NCI-H345 treated with DMSO at 0.1 percent for 48 hours (cell line): ENCODE measurements at regions not wholly inside any gene's neighbourhood (a gene's known extent, or its start where the extent isn't known, plus 50 kb on each side); places are given as distances from the start of the nearest gene placed in this dataset.

ENCODE experiments used
- DNase-seq: peaks from one replicate; lab custom pipeline; 2025; ENCODE audit not compliant: unreplicated experiment; lab: John Stamatoyannopoulos, UW

- DNase-seq, result no peak
These were observed 888.2 kb downstream of the RAB28 start for GRCh38 chr4:12595986-12596385.

- DNase-seq, result no peak
These were observed 888.7 kb downstream of the RAB28 start for GRCh38 chr4:12595489-12595888.

GRCh38 chr4:12588582-12588981 is 895.6 kb downstream of the RAB28 start:
- DNase-seq, result no peak

GRCh38 chr4:12586242-12587006 is 897.7 kb downstream of the RAB28 start:
- DNase-seq, result no peak

- DNase-seq, result no peak
These were observed 899.8 kb downstream of the RAB28 start for GRCh38 chr4:12584116-12584875.

GRCh38 chr4:12583275-12583674 is 900.9 kb downstream of the RAB28 start:
- no peak for DNase-seq

- DNase-seq, result no peak
These were observed 903.4 kb downstream of the RAB28 start for GRCh38 chr4:12580787-12581186.

GRCh38 chr4:12579172-12579571 is 905.0 kb downstream of the RAB28 start:
- DNase-seq, result no peak

GRCh38 chr4:12576409-12576808 is 907.7 kb downstream of the RAB28 start:
- DNase-seq, result no peak

GRCh38 chr4:12573716-12574115 is 910.4 kb downstream of the RAB28 start:
- no peak for DNase-seq

- DNase-seq, result no peak
These were observed 921.5 kb downstream of the RAB28 start for GRCh38 chr4:12562476-12563140.

- DNase-seq, result no peak
These were observed 922.1 kb downstream of the RAB28 start for GRCh38 chr4:12562021-12562420.

- DNase-seq, result no peak
These were observed 929.1 kb downstream of the RAB28 start for GRCh38 chr4:12555011-12555410.

GRCh38 chr4:12548678-12549077 is 935.5 kb downstream of the RAB28 start:
- no peak for DNase-seq

GRCh38 chr4:12545812-12546211 is 938.3 kb downstream of the RAB28 start:
- DNase-seq, result no peak

GRCh38 chr4:12538162-12538561 is 946.0 kb downstream of the RAB28 start:
- no peak for DNase-seq

GRCh38 chr4:12534684-12535083 is 949.5 kb downstream of the RAB28 start:
- no peak for DNase-seq

GRCh38 chr4:12519426-12519825 is 964.7 kb downstream of the RAB28 start:
- DNase-seq, result no peak

GRCh38 chr4:12507868-12508481 is 976.2 kb downstream of the RAB28 start:
- no peak for DNase-seq

- no peak for DNase-seq
These were observed 983.7 kb downstream of the RAB28 start for GRCh38 chr4:12500409-12500808.

- no peak for DNase-seq
These were observed 984.4 kb downstream of the RAB28 start for GRCh38 chr4:12499693-12500092.
